ENCODE measurements at regions not wholly inside any gene's neighbourhood (a gene's known extent, or its start where the extent isn't known, plus 50 kb on each side); places are given as distances from the start of the nearest gene placed in this dataset.

DNA sequence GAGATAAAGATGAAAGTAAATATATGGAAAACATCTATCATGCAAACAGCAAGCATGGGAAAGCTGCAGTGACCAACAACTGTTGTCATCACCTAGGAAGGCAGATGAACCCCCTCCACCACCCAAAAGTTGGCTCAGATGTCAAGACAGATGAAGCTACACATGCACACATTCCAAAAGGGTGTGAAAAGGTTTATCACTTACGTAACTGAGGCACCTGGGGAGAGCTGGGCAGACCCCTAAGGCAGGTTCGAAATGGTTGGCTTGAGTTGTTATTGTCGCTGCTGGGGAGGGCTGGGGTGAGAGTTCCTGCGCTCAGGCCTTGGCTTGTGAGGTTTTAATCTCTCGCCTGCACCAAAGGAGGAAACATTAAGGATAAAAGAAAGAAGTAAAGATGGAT, 355.1 kb upstream of the CHRM3 start:
- TF ChIP-seq CTCF (IDR thresholded peaks at IDR 0.05) (no peak), POLR2A (IDR thresholded peaks at IDR 0.05) (no peak), EP300 (IDR thresholded peaks at IDR 0.05) (no peak)

All from sigmoid colon (tissue), 4 donors.